OCI-LY7 (cell line): ENCODE measurements at regions not wholly inside any gene's neighbourhood (a gene's known extent, or its start where the extent isn't known, plus 50 kb on each side); places are given as distances from the start of the nearest gene placed in this dataset.

Source experiments
- BruUV-seq: library from RNA; stranded (reverse); fragments of 400-500 nt; replicated peaks from 2 replicates; lab custom pipeline; 2021; lab: Mats Ljungman, UMichigan
- CTCF ChIA-PET: fragments of 300-600 bp; sonication (Branson Sonifier 250); formaldehyde crosslinking; loops from one replicate; lab custom pipeline; 2022; ENCODE audit warnings: antibody characterized with exemption; ENCODE audit not compliant: unreplicated experiment; lab: Charles Lee
- POLR2A ChIA-PET: fragments of 300-600 bp; sonication (Branson Sonifier 250); formaldehyde crosslinking; loops from one replicate; lab custom pipeline; 2022; ENCODE audit warnings: antibody characterized with exemption; lab: Charles Lee
- DNase-seq: peaks from one replicate; pipeline ENCODE4 v3.0.0-alpha.2; 2015; ENCODE audit warnings: low spot score
- H2AFZ ChIP-seq: fragments of 200-600 bp; sonication (generic), shearing (Covaris generic); 2 replicates; pipeline ENCODE4 v1.6.1; 2014; ENCODE audit warnings: mild to moderate bottlenecking, antibody characterized with exemption, low read length, moderate library complexity
- H3K27ac ChIP-seq: fragments of 200-600 bp; sonication (generic); 2 replicates; pipeline ENCODE4 v1.5.1; 2014; ENCODE audit warnings: mixed run types, low read depth, mild to moderate bottlenecking, moderate library complexity, low read length, inconsistent platforms; ENCODE audit not compliant: poor library complexity, severe bottlenecking
- H3K36me3 ChIP-seq: fragments of 200-600 bp; sonication (generic); 2 replicates; pipeline ENCODE4 v1.6.1; 2014; ENCODE audit warnings: mild to moderate bottlenecking, antibody characterized with exemption, low read length, moderate library complexity, mixed read lengths; ENCODE audit not compliant: insufficient read depth
- H3K4me1 ChIP-seq: fragments of 200-600 bp; sonication (generic); 2 replicates; pipeline ENCODE4 v1.5.1; 2014; ENCODE audit warnings: mild to moderate bottlenecking, low read length; ENCODE audit not compliant: insufficient read depth, poor library complexity, severe bottlenecking
- H3K4me2 ChIP-seq: fragments of 200-600 bp; sonication (generic); 2 replicates; pipeline ENCODE4 v1.6.1; 2014; ENCODE audit warnings: mild to moderate bottlenecking, low read length
- H3K4me3 ChIP-seq: fragments of 200-600 bp; sonication (generic); 2 replicates; pipeline ENCODE4 v1.5.1; 2014; ENCODE audit warnings: mild to moderate bottlenecking, low read depth, low read length; ENCODE audit not compliant: poor library complexity, severe bottlenecking
- H3K79me2 ChIP-seq: fragments of 200-600 bp; sonication (generic); 2 replicates; pipeline ENCODE4 v1.6.1; 2016; ENCODE audit warnings: low read depth, mild to moderate bottlenecking, low read length, moderate library complexity, mixed read lengths; ENCODE audit not compliant: insufficient read depth
- H3K9me2 ChIP-seq: fragments of 200-600 bp; sonication (generic); 2 replicates; pipeline ENCODE4 v1.6.1; 2016; ENCODE audit warnings: mild to moderate bottlenecking, low read length, mixed read lengths; ENCODE audit not compliant: insufficient read depth
- H3K9me3 ChIP-seq: fragments of 200-600 bp; sonication (generic); 2 replicates; pipeline ENCODE4 v1.6.1; 2014; ENCODE audit warnings: mild to moderate bottlenecking, mixed run types, low read length, mixed read lengths
- H4K20me1 ChIP-seq: fragments of 200-600 bp; sonication (generic); 2 replicates; pipeline ENCODE4 v1.6.1; 2014; ENCODE audit warnings: mild to moderate bottlenecking, antibody characterized with exemption, low read length, moderate library complexity, mixed read lengths; ENCODE audit not compliant: insufficient read depth
- CTCF ChIP-seq: fragments of 200-600 bp; sonication (generic); conservative IDR thresholded peaks from 2 replicates; pipeline ENCODE4 v1.5.1; 2014; ENCODE audit warnings: mild to moderate bottlenecking, antibody characterized with exemption, low read length, moderate library complexity, mixed read lengths
- EZH2phosphoT487 ChIP-seq: fragments of 200-600 bp; sonication (generic); IDR thresholded peaks from 2 replicates; pipeline ENCODE4 v1.6.1; 2018; ENCODE audit warnings: low read depth, borderline replicate concordance, mild to moderate bottlenecking, mixed run types, antibody characterized with exemption, low read length, moderate library complexity, mixed read lengths
- intact Hi-C: fragments of 100-400 bp; cut with micrococcal nuclease; formaldehyde crosslinking; loops from one replicate; pipeline ENCODE4 v1.10.0; 2022; ENCODE audit not compliant: unreplicated experiment

- no peak overlapping the region for H3K4me3 ChIP-seq
- H3K36me3 ChIP-seq: no peaks in the 10 kb centered on the region
- H3K4me2 ChIP-seq: no peak overlapping the region
- intact Hi-C loops: no loop called here
- no TSS peak for BruUV-seq
- H3K79me2 ChIP-seq: no peaks in the 10 kb centered on the region
- H3K9me3 ChIP-seq: no peaks in the 10 kb centered on the region
- H3K9me2 ChIP-seq: no peaks in the 10 kb centered on the region
- ChIA-PET CTCF (no interaction called here), POLR2A (no interaction called here)
- no peak for DNase-seq
- no peak overlapping the region for H2AFZ ChIP-seq
- TF ChIP-seq EZH2phosphoT487: no peak
- no peak for TF ChIP-seq CTCF
- H3K4me1 ChIP-seq: no peaks in the 10 kb centered on the region
- H3K27ac ChIP-seq: no peak overlapping the region
- no peaks in the 10 kb centered on the region for H4K20me1 ChIP-seq
Observed at GRCh38 chr2:58517881-58518280, 276.8 kb upstream of the FANCL start.

GRCh38 chr2:58516695-58517094 lies 275.6 kb upstream of the FANCL start:
- no peaks in the 10 kb centered on the region for H3K79me2 ChIP-seq
- no peaks in the 10 kb centered on the region for H3K4me1 ChIP-seq
- no peaks in the 10 kb centered on the region for H3K36me3 ChIP-seq
- H3K4me2 ChIP-seq: no peak overlapping the region
- ChIA-PET POLR2A (interaction anchor here (0.6 kb wide), 1 partner anchor 479 kb away, joined by 3 read pairs; no protein-coding TSS in a partner anchor), CTCF (no interaction called here)
- no peak for TF ChIP-seq CTCF
- BruUV-seq: no TSS peak
- H3K9me3 ChIP-seq: no peaks in the 10 kb centered on the region
- intact Hi-C loops: no loop called here
- no peak for DNase-seq
- H4K20me1 ChIP-seq: no peaks in the 10 kb centered on the region
- H2AFZ ChIP-seq: no peak overlapping the region
- no peaks in the 10 kb centered on the region for H3K9me2 ChIP-seq
- H3K4me3 ChIP-seq: no peak overlapping the region
- H3K27ac ChIP-seq: no peak overlapping the region

- H3K27ac ChIP-seq: no peak overlapping the region
- peak; percentile 9 for DNase-seq
- no peaks in the 10 kb centered on the region for H3K9me2 ChIP-seq
- no peak for TF ChIP-seq EZH2phosphoT487
- TF ChIP-seq CTCF: no peak
- H3K9me3 ChIP-seq: no peaks in the 10 kb centered on the region
- no peaks in the 10 kb centered on the region for H3K36me3 ChIP-seq
- 0 out of 2 replicates have a peak overlapping the region, but pooled peaks have one; percentile 16 for H2AFZ ChIP-seq
- ChIA-PET CTCF (no interaction called here), POLR2A (interaction anchor here (0.7 kb wide), 1 partner anchor 9 kb away, joined by 3 read pairs; no protein-coding TSS in a partner anchor)
- no peaks in the 10 kb centered on the region for H3K4me1 ChIP-seq
- no peaks in the 10 kb centered on the region for H3K79me2 ChIP-seq
- no peaks in the 10 kb centered on the region for H4K20me1 ChIP-seq
- no TSS peak for BruUV-seq
- no peak overlapping the region for H3K4me2 ChIP-seq
- intact Hi-C loops: no loop called here
- no peak overlapping the region for H3K4me3 ChIP-seq
Observed at GRCh38 chr2:58515827-58516573, 274.9 kb upstream of the FANCL start.
